DMS153 (cell line): ENCODE measurements at regions not wholly inside any gene's neighbourhood (a gene's known extent, or its start where the extent isn't known, plus 50 kb on each side); places are given as distances from the start of the nearest gene placed in this dataset.
A peak's percentile ranks its signal among the peaks of the same experiment; 100 is the strongest.
"Not testable (repeated sequence)": the region's sequence is repeated elsewhere in the genome, so short reads cannot be mapped to it uniquely, and the experiment has no call there.

Experiments used
- DNase-seq: peaks from one replicate; lab custom pipeline; 2025; lab: John Stamatoyannopoulos, UW

GRCh38 chr7:46625032-46625431, 704.0 kb upstream of the IGFBP3 start:
- no peak for DNase-seq

GRCh38 chr7:46622251-46622650, 701.2 kb upstream of the IGFBP3 start:
- no peak for DNase-seq

- DNase-seq, result no peak
These were observed 698.7 kb upstream of the IGFBP3 start for GRCh38 chr7:46619723-46620310.

GRCh38 chr7:46616636-46617035, 695.6 kb upstream of the IGFBP3 start:
- DNase-seq, result no peak

- DNase-seq, result no peak
These were observed 692.5 kb upstream of the IGFBP3 start for GRCh38 chr7:46613551-46613950.

- DNase-seq, result no peak
These were observed 692.0 kb upstream of the IGFBP3 start for GRCh38 chr7:46613116-46613515.

- DNase-seq, result no peak
These were observed 690.4 kb upstream of the IGFBP3 start for GRCh38 chr7:46611508-46611907.

GRCh38 chr7:46610746-46611145, 689.7 kb upstream of the IGFBP3 start:
- no peak for DNase-seq

GRCh38 chr7:46607176-46607575, 686.1 kb upstream of the IGFBP3 start:
- no peak for DNase-seq

GRCh38 chr7:46606761-46607160, 685.7 kb upstream of the IGFBP3 start:
- no peak for DNase-seq

GRCh38 chr7:46604241-46604661, 683.2 kb upstream of the IGFBP3 start:
- no peak for DNase-seq

GRCh38 chr7:46603780-46604179, 682.7 kb upstream of the IGFBP3 start:
- DNase-seq, result no peak

- no peak for DNase-seq
These were observed 682.3 kb upstream of the IGFBP3 start for GRCh38 chr7:46603296-46603752.

- DNase-seq, result no peak
These were observed 679.3 kb upstream of the IGFBP3 start for GRCh38 chr7:46600340-46600739.

- DNase-seq, result not testable (repeated sequence)
These were observed 673.8 kb upstream of the IGFBP3 start for GRCh38 chr7:46594831-46595230.

- DNase-seq, result peak; percentile 53
These were observed 670.1 kb upstream of the IGFBP3 start for GRCh38 chr7:46590918-46591905.

- DNase-seq, result no peak
These were observed 668.2 kb upstream of the IGFBP3 start for GRCh38 chr7:46589286-46589685.

GRCh38 chr7:46586406-46586805, 665.3 kb upstream of the IGFBP3 start:
- no peak for DNase-seq

GRCh38 chr7:46583656-46584055, 662.6 kb upstream of the IGFBP3 start:
- DNase-seq, result no peak

GRCh38 chr7:46581268-46581667, 660.2 kb upstream of the IGFBP3 start:
- DNase-seq, result no peak

GRCh38 chr7:46580766-46581165, 659.7 kb upstream of the IGFBP3 start:
- no peak for DNase-seq

GRCh38 chr7:46577394-46577793, 656.3 kb upstream of the IGFBP3 start:
- no peak for DNase-seq

GRCh38 chr7:46576950-46577349, 655.9 kb upstream of the IGFBP3 start:
- no peak for DNase-seq
